Endodermal cell (in vitro differentiated cells): ENCODE measurements at regions not wholly inside any gene's neighbourhood (a gene's known extent, or its start where the extent isn't known, plus 50 kb on each side); places are given as distances from the start of the nearest gene placed in this dataset.
"Not testable (repeated sequence)": the region's sequence is repeated elsewhere in the genome, so short reads cannot be mapped to it uniquely, and the experiment has no call there.

Experiments
- DNase-seq: peaks from one replicate; pipeline ENCODE4 v3.0.0-alpha.2; 2017
- H3K27ac ChIP-seq: 2 replicates; pipeline ENCODE4 v1.5.1; 2013; ENCODE audit warnings: mild to moderate bottlenecking, low read depth, low read length, moderate library complexity
- H3K27me3 ChIP-seq: 2 replicates; pipeline ENCODE4 v1.6.1; 2013; ENCODE audit warnings: mild to moderate bottlenecking, low read length, moderate library complexity; ENCODE audit not compliant: insufficient read depth, control insufficient read depth, poor library complexity, severe bottlenecking
- H3K36me3 ChIP-seq: 2 replicates; pipeline ENCODE4 v1.7.0; 2013; ENCODE audit warnings: mild to moderate bottlenecking, low read length, moderate library complexity; ENCODE audit not compliant: control insufficient read depth, insufficient read depth
- H3K4me1 ChIP-seq: one replicate; pipeline ENCODE4 v1.7.0; 2013; ENCODE audit warnings: low read length; ENCODE audit not compliant: control insufficient read depth, insufficient read depth
- H3K4me3 ChIP-seq: 2 replicates; pipeline ENCODE4 v1.5.1; 2013; ENCODE audit warnings: mild to moderate bottlenecking, low read length, moderate library complexity
- H3K9ac ChIP-seq: 2 replicates; pipeline ENCODE4 v1.6.1; 2013; ENCODE audit warnings: mild to moderate bottlenecking, low read length, moderate library complexity; ENCODE audit not compliant: poor library complexity, severe bottlenecking; ENCODE audit errors: extremely low read depth
- H3K9me3 ChIP-seq: 2 replicates; pipeline ENCODE4 v1.6.1; 2013; ENCODE audit warnings: mild to moderate bottlenecking, low read length, moderate library complexity; ENCODE audit not compliant: control insufficient read depth
- H3K27ac Mint-ChIP-seq: 2 replicates; pipeline ENCODE4 v1.8.0; 2020; ENCODE audit warnings: mixed read lengths
- H3K27me3 Mint-ChIP-seq: 2 replicates; pipeline ENCODE4 v1.8.0; 2021; ENCODE audit warnings: mild to moderate bottlenecking, mixed read lengths; ENCODE audit not compliant: insufficient read depth
- H3K36me3 Mint-ChIP-seq: 2 replicates; pipeline ENCODE4 v1.8.0; 2020; ENCODE audit warnings: low read depth, mixed read lengths
- H3K4me1 Mint-ChIP-seq: 2 replicates; pipeline ENCODE4 v1.8.0; 2020; ENCODE audit warnings: mixed read lengths
- H3K4me3 Mint-ChIP-seq: 2 replicates; pipeline ENCODE4 v1.8.0; 2020; ENCODE audit warnings: mild to moderate bottlenecking, moderate library complexity, mixed read lengths
- H3K9me3 Mint-ChIP-seq: 2 replicates; pipeline ENCODE4 v1.8.0; 2020; ENCODE audit warnings: mild to moderate bottlenecking, mixed read lengths
- CTCF ChIP-seq: fragments of 200-600 bp; sonication (generic); conservative IDR thresholded peaks from 2 replicates; pipeline ENCODE4 v1.5.0; 2021; ENCODE audit warnings: antibody characterized with exemption, mild to moderate bottlenecking
- WGBS, 2 experiments: methylation state at CpG; one replicate each; pipeline versions ENCODE4 v1.1.5 to v1.1.7; 2013; ENCODE audit warnings: missing lambda C conversion rate in 2 of 2, mixed read lengths in 1 of 2; ENCODE audit not compliant: insufficient coverage in 1 of 2, insufficient read length in 1 of 2; 5-methylcytosine and 5-hydroxymethylcytosine counted together

- Mint-ChIP-seq H3K36me3 (no peaks in the 10 kb centered on the region), H3K4me3 (no peak overlapping the region), H3K27me3 (no peaks in the 10 kb centered on the region), H3K27ac (no peak overlapping the region), H3K9me3 (no peaks in the 10 kb centered on the region), H3K4me1 (no peaks in the 10 kb centered on the region)
- Histone ChIP-seq H3K4me3 (no peak overlapping the region), H3K36me3 (no peaks in the 10 kb centered on the region), H3K9ac (no peak overlapping the region), H3K4me1 (no peaks in the 10 kb centered on the region), H3K27me3 (peaks cover 18% of the 10 kb centered on the region), H3K27ac (no peak overlapping the region), H3K9me3 (no peaks in the 10 kb centered on the region)
- TF ChIP-seq CTCF: no peak
- WGBS, 2 experiments: 91 to 100% methylated on average over 1 to 4 of the region's 4 CpGs
- no peak for DNase-seq
These were observed 99.6 kb upstream of the ZC3H11B start for GRCh38 chr1:219712506-219712905.

- Histone ChIP-seq H3K9ac (no peak overlapping the region), H3K4me3 (no peak overlapping the region), H3K27me3 (peaks cover 20% of the 10 kb centered on the region), H3K9me3 (no peaks in the 10 kb centered on the region), H3K4me1 (no peaks in the 10 kb centered on the region), H3K36me3 (no peaks in the 10 kb centered on the region), H3K27ac (no peak overlapping the region)
- Mint-ChIP-seq H3K27ac (no peak overlapping the region), H3K4me1 (no peaks in the 10 kb centered on the region), H3K36me3 (no peaks in the 10 kb centered on the region), H3K9me3 (peaks cover 3% of the 10 kb centered on the region), H3K4me3 (no peak overlapping the region), H3K27me3 (peaks cover 3% of the 10 kb centered on the region)
- WGBS, 2 experiments: 90 to 100% methylated on average over 3 to 6 of the region's 6 CpGs
- TF ChIP-seq CTCF: no peak
- DNase-seq: no peak
These were observed 97.8 kb upstream of the ZC3H11B start for GRCh38 chr1:219710529-219711194.

GRCh38 chr1:219708919-219709543, 96.1 kb upstream of the ZC3H11B start:
- 90 to 96% methylated on average over 2 to 6 of the region's 6 CpGs for WGBS, 2 experiments
- H3K4me1 Mint-ChIP-seq: peaks cover 2% of the 10 kb centered on the region

GRCh38 chr1:219707885-219708284, 95.0 kb upstream of the ZC3H11B start:
- not testable (repeated sequence) for H3K4me3 ChIP-seq, H3K36me3 Mint-ChIP-seq, H3K4me1 ChIP-seq, H3K4me1 Mint-ChIP-seq, H3K9me3 Mint-ChIP-seq, H3K27ac ChIP-seq, DNase-seq, H3K27ac Mint-ChIP-seq, H3K36me3 ChIP-seq, H3K9ac ChIP-seq, H3K9me3 ChIP-seq, H3K27me3 Mint-ChIP-seq, H3K4me3 Mint-ChIP-seq
- peaks cover 26% of the 10 kb centered on the region for H3K27me3 ChIP-seq
- 100% methylated on average over 1 of the region's 1 CpG; no CpG with 5 or more reads in 1 of the 2 experiments for WGBS, 2 experiments

More at GRCh38 chr1:219708919-219709543, 96.1 kb upstream of the ZC3H11B start:
- Histone ChIP-seq H3K4me3 (no peak overlapping the region), H3K27me3 (peaks cover 26% of the 10 kb centered on the region), H3K9ac (no peak overlapping the region), H3K27ac (no peak overlapping the region), H3K9me3 (no peaks in the 10 kb centered on the region), H3K36me3 (no peaks in the 10 kb centered on the region), H3K4me1 (no peaks in the 10 kb centered on the region)
- Mint-ChIP-seq H3K4me3 (no peak overlapping the region), H3K36me3 (no peaks in the 10 kb centered on the region), H3K9me3 (peaks cover 3% of the 10 kb centered on the region), H3K27ac (no peak overlapping the region), H3K27me3 (peaks cover 3% of the 10 kb centered on the region)
- TF ChIP-seq CTCF: no peak
- no peak for DNase-seq

GRCh38 chr1:219704331-219704730, 91.4 kb upstream of the ZC3H11B start:
- not testable (repeated sequence) for H3K36me3 Mint-ChIP-seq, H3K4me3 ChIP-seq, DNase-seq, H3K4me3 Mint-ChIP-seq, H3K9me3 ChIP-seq, H3K27ac Mint-ChIP-seq, H3K4me1 ChIP-seq, H3K36me3 ChIP-seq, H3K27ac ChIP-seq, H3K4me1 Mint-ChIP-seq, H3K27me3 Mint-ChIP-seq, H3K9me3 Mint-ChIP-seq, H3K9ac ChIP-seq
- 90% methylated on average over 3 of the region's 3 CpGs for WGBS, 2 experiments
- peaks cover 35% of the 10 kb centered on the region for H3K27me3 ChIP-seq
